A549 (cell line): ENCODE measurements at regions not wholly inside any gene's neighbourhood (a gene's known extent, or its start where the extent isn't known, plus 50 kb on each side); places are given as distances from the start of the nearest gene placed in this dataset.

Experiments
- ATAC-seq, 2 experiments: fragments of 200-7000 bp in 1 of 2; fragments of >200 bp in 1 of 2; cut with Nextera tagmentation in 1 of 2; cut with Tn5 transposase in 1 of 2; 3 replicates each; pipeline versions ENCODE4 v1.8.0 to v1.9.1; 2018 to 2020; ENCODE audit warnings: mild to moderate bottlenecking in 1 of 2, moderate library complexity in 1 of 2
- CTCF ChIA-PET: fragments of 300-600 bp; sonication (Branson Sonifier 250); formaldehyde crosslinking; extraction: SDS; loops from one replicate; lab custom pipeline; 2021; ENCODE audit warnings: antibody characterized with exemption, inconsistent platforms; lab: Yijun Ruan, JAX
- POLR2A ChIA-PET: fragments of 350-600 bp; formaldehyde crosslinking; extraction: SDS; loops from one replicate; lab custom pipeline; 2021; ENCODE audit warnings: antibody characterized with exemption, inconsistent platforms; lab: Yijun Ruan, JAX
- DNase-seq, 2 experiments: peaks; one replicate each; pipeline versions ENCODE4 v3.0.0 to v3.0.0-alpha.2; 2011 to 2016; ENCODE audit warnings: low read depth in 1 of 2, low spot score in 1 of 2
- FAIRE-seq: peaks from 2 replicates; lab custom pipeline; 2011; peaks lifted over from hg19 to GRCh38; lab: Jason Lieb, UNC
- H3K27ac ChIP-seq, 2 experiments: fragments of >200 bp; sonication (Bioruptor Twin); formaldehyde crosslinking; 3 replicates each; pipeline ENCODE4 v1.5.1; 2016 to 2017
- H3K4me1 ChIP-seq: fragments of >200 bp; sonication (Bioruptor Twin); formaldehyde crosslinking; 3 replicates; pipeline ENCODE4 v1.6.1; 2016
- H3K4me2 ChIP-seq: fragments of >200 bp; sonication (Bioruptor Twin); formaldehyde crosslinking; 3 replicates; pipeline ENCODE4 v1.6.1; 2016
- H3K4me3 ChIP-seq: fragments of >200 bp; sonication (Bioruptor Twin); formaldehyde crosslinking; 3 replicates; pipeline ENCODE4 v1.5.1; 2016
- H3K9me3 ChIP-seq: fragments of >200 bp; sonication (Bioruptor Twin); formaldehyde crosslinking; 3 replicates; pipeline ENCODE4 v1.6.1; 2016
- ATOH8 ChIP-seq: fragments of 250-450 bp; sonication (Bioruptor Pico); IDR thresholded peaks from 2 replicates; pipeline ENCODE4 v1.5.0; 2020; ENCODE audit warnings: low read depth, mild to moderate bottlenecking, moderate library complexity
- BCL3 ChIP-seq: fragments of >200 bp; sonication (Bioruptor Twin); formaldehyde crosslinking; IDR thresholded peaks from 3 replicates; pipeline ENCODE4 v1.6.1; 2016
- BHLHE40 ChIP-seq: IDR thresholded peaks from 2 replicates; pipeline ENCODE4 v1.6.1; 2012; ENCODE audit warnings: low read depth, low read length, inconsistent platforms
- CEBPB ChIP-seq, 2 experiments: fragments of >200 bp in 1 of 2; sonication (Bioruptor Twin) in 1 of 2; formaldehyde crosslinking in 1 of 2; IDR thresholded peaks; 2 replicates each; pipeline ENCODE4 v1.6.1; 2012 to 2016
- FOSL2 ChIP-seq, 2 experiments: fragments of 450-650 bp in 1 of 2; fragments of >200 bp in 1 of 2; sonication (Bioruptor Twin) in 1 of 2; formaldehyde crosslinking; IDR thresholded peaks; 2 replicates each; pipeline versions ENCODE4 v1.5.0 to v1.6.1; 2016 to 2020; ENCODE audit warnings: mild to moderate bottlenecking in 1 of 2, moderate library complexity in 1 of 2
- HES2 ChIP-seq: fragments of >200 bp; sonication (Bioruptor Twin); formaldehyde crosslinking; IDR thresholded peaks from 2 replicates; pipeline ENCODE4 v1.6.1; 2016
- HOXA7 ChIP-seq: fragments of 250-450 bp; sonication (Bioruptor Pico); IDR thresholded peaks from 2 replicates; pipeline ENCODE4 v1.5.0; 2020; ENCODE audit warnings: mild to moderate bottlenecking, moderate library complexity
- HOXB5 ChIP-seq: fragments of 250-450 bp; sonication (Bioruptor Pico); IDR thresholded peaks from 2 replicates; pipeline ENCODE4 v1.5.0; 2020; ENCODE audit warnings: mild to moderate bottlenecking, moderate library complexity
- KDM1A ChIP-seq: fragments of 200-600 bp; sonication (generic); IDR thresholded peaks from 2 replicates; pipeline ENCODE4 v1.6.1; 2016; ENCODE audit warnings: low read depth, mild to moderate bottlenecking
- MAFK ChIP-seq: fragments of 450-650 bp; IDR thresholded peaks from 2 replicates; pipeline ENCODE4 v1.6.1; 2014; ENCODE audit not compliant: partially characterized antibody
- MYC ChIP-seq: IDR thresholded peaks from 2 replicates; pipeline ENCODE4 v1.6.1; 2012; ENCODE audit warnings: mild to moderate bottlenecking, inconsistent platforms, low read length, improper control_type of control experiment, borderline replicate concordance
- NFE2L2 ChIP-seq: fragments of 150-350 bp; conservative IDR thresholded peaks from 2 replicates; pipeline ENCODE4 v1.6.1; 2014; ENCODE audit warnings: low read length
- NPAS2 ChIP-seq: fragments of 250-450 bp; sonication (Bioruptor Pico); IDR thresholded peaks from 2 replicates; pipeline ENCODE4 v1.8.0; 2022; ENCODE audit warnings: mild to moderate bottlenecking, moderate library complexity, borderline replicate concordance
- POLR2A ChIP-seq: IDR thresholded peaks from 2 replicates; pipeline ENCODE4 v1.6.1; 2012; ENCODE audit warnings: mild to moderate bottlenecking, low read length
- POLR2AphosphoS2 ChIP-seq: conservative IDR thresholded peaks from 2 replicates; pipeline ENCODE4 v1.6.1; 2012; ENCODE audit warnings: low read length, improper control_type of control experiment, inconsistent platforms
- REST ChIP-seq: fragments of 200-600 bp; sonication (generic); IDR thresholded peaks from 2 replicates; pipeline ENCODE4 v1.6.1; 2016; ENCODE audit warnings: antibody characterized with exemption, mild to moderate bottlenecking, moderate library complexity
- SMC3 ChIP-seq: fragments of >200 bp; sonication (Bioruptor Twin); formaldehyde crosslinking; IDR thresholded peaks from 3 replicates; pipeline ENCODE4 v1.6.1; 2018; ENCODE audit warnings: inconsistent platforms
- SREBF2 ChIP-seq: fragments of 450-650 bp; IDR thresholded peaks from 2 replicates; pipeline ENCODE4 v1.6.1; 2014; ENCODE audit warnings: mild to moderate bottlenecking, moderate library complexity
- TFCP2L1 ChIP-seq: fragments of 250-450 bp; sonication (Bioruptor Pico); IDR thresholded peaks from 2 replicates; pipeline ENCODE4 v1.5.0; 2021; ENCODE audit warnings: mild to moderate bottlenecking
- ZNF302 ChIP-seq: fragments of 250-450 bp; sonication (Bioruptor Pico); IDR thresholded peaks from 2 replicates; pipeline ENCODE4 v1.9.0; 2021; ENCODE audit warnings: inconsistent platforms, mild to moderate bottlenecking, moderate library complexity
- WGBS: methylation state at CpG from one replicate; pipeline ENCODE4 v1.1.6; 2017; ENCODE audit errors: missing lambda C conversion rate; 5-methylcytosine and 5-hydroxymethylcytosine counted together

- TF ChIP-seq SREBF2 (no peak), POLR2AphosphoS2 (no peak), NPAS2 (CRISPR knock-in tag) (no peak), ATOH8 (CRISPR knock-in tag) (no peak), CEBPB (IDR thresholded peaks at IDR 0.05) (no peak), KDM1A (no peak), REST (no peak), BCL3 (no peak), ZNF302 (CRISPR knock-in tag) (no peak), POLR2A (no peak), TFCP2L1 (CRISPR knock-in tag) (no peak), BHLHE40 (no peak), MYC (no peak), SMC3 (no peak)
- Histone ChIP-seq H3K4me2 (no peak overlapping the region), H3K27ac (no peak overlapping the region), H3K4me1 (no peaks in the 10 kb centered on the region), H3K4me3 (no peak overlapping the region), H3K9me3 (no peaks in the 10 kb centered on the region)
- FAIRE-seq, result no peak
- ChIA-PET CTCF (no interaction called here), POLR2A (no interaction called here)
- no peak for DNase-seq
- ATAC-seq, result no peak
Measured at GRCh38 chrX:113075521-113075920, 234.9 kb upstream of the AMOT start.

GRCh38 chrX:113059714-113060113 lies 219.1 kb upstream of the AMOT start:
- Histone ChIP-seq H3K4me1 (no peaks in the 10 kb centered on the region), H3K27ac (no peak overlapping the region), H3K9me3 (no peaks in the 10 kb centered on the region), H3K4me2 (no peak overlapping the region), H3K4me3 (no peak overlapping the region)
- FAIRE-seq (no peak), ATAC-seq (no peak), DNase-seq (no peak)
- WGBS, result 0% methylated on average over 1 of the region's 1 CpG
- TF ChIP-seq NPAS2 (CRISPR knock-in tag), result no peak
- no peak for TF ChIP-seq FOSL2 (IDR thresholded peaks at IDR 0.05)
- TF ChIP-seq FOSL2 (CRISPR knock-in tag; IDR thresholded peaks at IDR 0.05), result peak; percentile 32; the same call in 1 of the 2 replicates
- TF ChIP-seq HOXB5 (CRISPR knock-in tag), result no peak
- TF ChIP-seq MYC, result no peak
- TF ChIP-seq SREBF2, result no peak
- peak; percentile 32 for TF ChIP-seq MAFK
- no peak for TF ChIP-seq HOXA7 (CRISPR knock-in tag)
- TF ChIP-seq CEBPB (IDR thresholded peaks at IDR 0.05), result no peak
- TF ChIP-seq HES2, result no peak
- TF ChIP-seq NFE2L2, result no peak
- POLR2A ChIA-PET, result no interaction called here
- CTCF ChIA-PET, result no interaction called here
